Uterus (tissue), 3 donors: ENCODE measurements at regions not wholly inside any gene's neighbourhood (a gene's known extent, or its start where the extent isn't known, plus 50 kb on each side); places are given as distances from the start of the nearest gene placed in this dataset.

Source experiments
- DNase-seq, 2 donors: peaks; one replicate each; pipeline ENCODE4 v3.0.0-alpha.2; 2019 to 2020
- H3K27ac ChIP-seq, 2 donors: fragments of 200-600 bp; sonication (generic); 1 replicate in 1 of 2; 2 replicates in 1 of 2; pipeline ENCODE4 v1.5.1; 2016 to 2018
- H3K27me3 ChIP-seq, 2 donors: fragments of 200-600 bp; sonication (generic); one replicate each; pipeline ENCODE4 v1.5.1; 2018 to 2019; ENCODE audit warnings: control low read depth in 1 of 2
- H3K36me3 ChIP-seq, 2 donors: fragments of 200-600 bp; sonication (generic); one replicate each; pipeline ENCODE4 v1.5.1; 2019; ENCODE audit warnings: control low read depth in 1 of 2
- H3K4me1 ChIP-seq, 2 donors: fragments of 200-600 bp; sonication (generic); one replicate each; pipeline ENCODE4 v1.5.1; 2018 to 2019; ENCODE audit warnings: control low read depth in 1 of 2
- H3K4me3 ChIP-seq, 2 donors: fragments of 200-600 bp; sonication (generic); 1 replicate in 1 of 2; 2 replicates in 1 of 2; pipeline ENCODE4 v1.5.1; 2018 to 2019; ENCODE audit warnings: mild to moderate bottlenecking in 1 of 2
- H3K9me3 ChIP-seq, 2 donors: fragments of 200-600 bp; sonication (generic); one replicate each; pipeline ENCODE4 v1.5.1; 2019; ENCODE audit warnings: control low read depth in 1 of 2
- POLR2A ChIP-seq, 2 donors: fragments of 450-650 bp; IDR thresholded peaks; one replicate each; pipeline ENCODE4 v1.6.1; 2016; ENCODE audit warnings: antibody characterized with exemption in 2 of 2, mild to moderate bottlenecking in 1 of 2, moderate library complexity in 1 of 2
- intact Hi-C: fragments of 100-400 bp; cut with DNase I; formaldehyde crosslinking; loops from one replicate; pipeline ENCODE4 v1.15.1; 2023; ENCODE audit warnings: low total_unique reads
- TF ChIP-seq, protein P1 (sequence below), 4 experiments: fragments of 200-600 bp in 2 of 4; fragments of 450-650 bp in 2 of 4; sonication (generic) in 2 of 4; IDR thresholded peaks; one replicate each; pipeline ENCODE4 v1.5.1; 2016 to 2019; ENCODE audit warnings: antibody characterized with exemption in 4 of 4, mild to moderate bottlenecking in 2 of 4, moderate library complexity in 1 of 4
- donor health status: DM: yes; HTN: yes; CAD: no.

DNA sequence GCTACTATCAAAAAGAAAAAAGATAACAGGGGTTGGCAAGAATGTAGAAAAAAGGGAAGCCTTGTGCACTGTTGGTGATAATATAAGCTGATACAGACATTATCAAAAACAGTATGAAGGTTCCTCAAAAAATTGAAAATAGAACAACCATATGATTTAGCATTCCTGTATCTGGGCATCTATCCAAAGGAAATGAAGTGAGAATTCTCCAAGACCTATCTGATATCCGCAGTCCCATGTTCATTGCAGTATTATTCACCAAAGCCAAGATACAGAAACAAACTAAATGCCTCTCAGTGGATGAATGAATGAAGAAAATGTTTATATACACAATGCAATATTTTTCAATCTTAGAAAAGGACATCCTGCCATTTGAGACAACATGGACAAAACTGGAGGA, 1943.3 kb downstream of the MAT2B start:
- intact Hi-C loops, result no loop called here
- no peak for TF ChIP-seq POLR2A (IDR thresholded peaks at IDR 0.05)
- DNase-seq, result no peak
- Histone ChIP-seq H3K27me3 (no peaks in the 10 kb centered on the region), H3K36me3 (no peaks in the 10 kb centered on the region), H3K4me3 (no peak overlapping the region), H3K9me3 (no peaks in the 10 kb centered on the region), H3K4me1 (no peaks in the 10 kb centered on the region), H3K27ac (no peak overlapping the region)

GRCh38 chr5:165457859-165458481, 1952.6 kb downstream of the MAT2B start:
- H3K4me1 ChIP-seq, result no peaks in the 10 kb centered on the region

GRCh38 chr5:165459232-165459631, 1953.8 kb downstream of the MAT2B start:
- TF ChIP-seq, protein P1, sequence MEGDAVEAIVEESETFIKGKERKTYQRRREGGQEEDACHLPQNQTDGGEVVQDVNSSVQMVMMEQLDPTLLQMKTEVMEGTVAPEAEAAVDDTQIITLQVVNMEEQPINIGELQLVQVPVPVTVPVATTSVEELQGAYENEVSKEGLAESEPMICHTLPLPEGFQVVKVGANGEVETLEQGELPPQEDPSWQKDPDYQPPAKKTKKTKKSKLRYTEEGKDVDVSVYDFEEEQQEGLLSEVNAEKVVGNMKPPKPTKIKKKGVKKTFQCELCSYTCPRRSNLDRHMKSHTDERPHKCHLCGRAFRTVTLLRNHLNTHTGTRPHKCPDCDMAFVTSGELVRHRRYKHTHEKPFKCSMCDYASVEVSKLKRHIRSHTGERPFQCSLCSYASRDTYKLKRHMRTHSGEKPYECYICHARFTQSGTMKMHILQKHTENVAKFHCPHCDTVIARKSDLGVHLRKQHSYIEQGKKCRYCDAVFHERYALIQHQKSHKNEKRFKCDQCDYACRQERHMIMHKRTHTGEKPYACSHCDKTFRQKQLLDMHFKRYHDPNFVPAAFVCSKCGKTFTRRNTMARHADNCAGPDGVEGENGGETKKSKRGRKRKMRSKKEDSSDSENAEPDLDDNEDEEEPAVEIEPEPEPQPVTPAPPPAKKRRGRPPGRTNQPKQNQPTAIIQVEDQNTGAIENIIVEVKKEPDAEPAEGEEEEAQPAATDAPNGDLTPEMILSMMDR (IDR thresholded peaks at IDR 0.05), result no peak
- Histone ChIP-seq H3K36me3 (no peaks in the 10 kb centered on the region), H3K4me1 (no peaks in the 10 kb centered on the region), H3K27me3 (no peaks in the 10 kb centered on the region), H3K9me3 (no peaks in the 10 kb centered on the region), H3K27ac (no peak overlapping the region), H3K4me3 (no peak overlapping the region)
- no peak for DNase-seq
- intact Hi-C loops, result no loop called here

More at GRCh38 chr5:165457859-165458481, 1952.6 kb downstream of the MAT2B start:
- intact Hi-C loops, result no loop called here
- Histone ChIP-seq H3K9me3 (no peaks in the 10 kb centered on the region), H3K36me3 (no peaks in the 10 kb centered on the region), H3K27me3 (no peaks in the 10 kb centered on the region), H3K4me3 (no peak overlapping the region), H3K27ac (no peak overlapping the region)
- no peak for TF ChIP-seq POLR2A (IDR thresholded peaks at IDR 0.05)
- TF ChIP-seq, protein P1 (IDR thresholded peaks at IDR 0.05), result no peak
- no peak for DNase-seq

GRCh38 chr5:165460911-165461310, 1955.5 kb downstream of the MAT2B start:
- no peak overlapping the region for H3K27ac ChIP-seq
- no peaks in the 10 kb centered on the region for H3K36me3 ChIP-seq
- TF ChIP-seq, protein P1 (IDR thresholded peaks at IDR 0.05), result no peak
- TF ChIP-seq POLR2A (IDR thresholded peaks at IDR 0.05), result no peak
- no peak overlapping the region for H3K4me3 ChIP-seq
- no peaks in the 10 kb centered on the region for H3K9me3 ChIP-seq
- H3K4me1 ChIP-seq, result no peaks in the 10 kb centered on the region
- no peaks in the 10 kb centered on the region for H3K27me3 ChIP-seq
- intact Hi-C loops, result no loop called here
- no peak for DNase-seq

DNA sequence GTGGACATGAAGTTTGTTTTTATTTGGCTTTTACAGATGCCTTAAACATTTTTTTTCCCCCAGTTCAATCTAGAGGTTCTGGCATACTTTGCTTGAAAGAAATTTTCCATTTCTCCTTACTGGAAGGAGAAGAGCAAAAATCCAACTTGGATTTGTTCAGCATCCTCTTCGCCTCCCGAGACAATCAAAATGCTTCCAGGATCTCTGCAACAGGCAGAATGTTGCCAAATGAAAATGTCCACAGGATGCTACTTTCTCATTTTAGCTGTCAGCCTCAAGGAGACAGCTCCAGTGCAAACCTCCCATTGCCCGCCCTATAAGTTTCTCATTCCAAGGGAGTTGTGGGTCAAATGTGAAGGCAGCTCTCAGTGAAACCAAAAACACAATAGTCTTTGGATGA, 1972.1 kb downstream of the MAT2B start:
- no peak for TF ChIP-seq POLR2A (IDR thresholded peaks at IDR 0.05)
- Histone ChIP-seq H3K9me3 (no peaks in the 10 kb centered on the region), H3K27ac (no peak overlapping the region), H3K27me3 (no peaks in the 10 kb centered on the region), H3K4me3 (no peak overlapping the region), H3K4me1 (no peaks in the 10 kb centered on the region), H3K36me3 (no peaks in the 10 kb centered on the region)
- no peak for DNase-seq
- intact Hi-C loops, result no loop called here

DNA sequence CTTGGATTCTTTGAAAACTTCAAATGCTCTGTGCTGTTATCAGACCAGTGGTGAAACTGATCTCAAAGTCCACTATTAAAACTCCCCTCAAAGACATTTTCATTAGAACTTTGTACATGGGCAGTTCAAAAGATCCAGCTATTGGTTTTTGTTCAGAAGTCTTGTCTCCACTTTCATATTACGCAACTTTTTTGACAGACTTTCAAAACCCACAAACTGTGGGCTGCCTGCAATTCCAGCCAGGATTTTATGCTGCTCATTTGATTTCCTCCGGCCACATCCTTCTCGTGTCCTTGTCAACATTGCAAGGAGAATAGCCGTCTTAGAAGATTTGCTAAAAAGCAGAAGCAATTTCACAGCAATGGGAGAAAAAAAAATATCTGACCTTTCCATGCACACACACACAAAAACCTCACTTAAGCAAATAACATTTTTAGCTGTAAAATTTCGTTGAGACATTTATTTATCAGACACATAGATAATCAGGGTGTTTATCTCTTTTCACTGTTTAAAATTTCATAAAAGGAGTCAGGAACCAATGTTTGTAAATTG, 1990.5 kb downstream of the MAT2B start:
- Histone ChIP-seq H3K4me1 (no peaks in the 10 kb centered on the region), H3K27ac (no peak overlapping the region), H3K9me3 (no peaks in the 10 kb centered on the region), H3K27me3 (no peaks in the 10 kb centered on the region), H3K36me3 (no peaks in the 10 kb centered on the region), H3K4me3 (no peak overlapping the region)
- intact Hi-C loops, result no loop called here
- TF ChIP-seq, protein P1 (IDR thresholded peaks at IDR 0.05), result no peak
- TF ChIP-seq POLR2A (IDR thresholded peaks at IDR 0.05), result no peak
- DNase-seq, result no peak
